COR-L47 (cell line): ENCODE measurements at regions not wholly inside any gene's neighbourhood (a gene's known extent, or its start where the extent isn't known, plus 50 kb on each side); places are given as distances from the start of the nearest gene placed in this dataset.
"Not testable (repeated sequence)": the region's sequence is repeated elsewhere in the genome, so short reads cannot be mapped to it uniquely, and the experiment has no call there.

Experiments
- DNase-seq: peaks from one replicate; lab custom pipeline; 2025; lab: John Stamatoyannopoulos, UW

GRCh38 chr3:17901893-17902292 lies 159.5 kb upstream of the TBC1D5 start:
- no peak for DNase-seq

- DNase-seq, result no peak
These were observed 152.1 kb upstream of the TBC1D5 start for GRCh38 chr3:17894434-17895060.

- DNase-seq, result no peak
These were observed 148.9 kb upstream of the TBC1D5 start for GRCh38 chr3:17891139-17891856.

- DNase-seq, result no peak
These were observed 143.6 kb upstream of the TBC1D5 start for GRCh38 chr3:17885986-17886385.

GRCh38 chr3:17882981-17883380 lies 140.6 kb upstream of the TBC1D5 start:
- no peak for DNase-seq

- DNase-seq, result no peak
These were observed 134.9 kb upstream of the TBC1D5 start for GRCh38 chr3:17877299-17877698.

- no peak for DNase-seq
These were observed 132.2 kb upstream of the TBC1D5 start for GRCh38 chr3:17874636-17875035.

- no peak for DNase-seq
These were observed 130.0 kb upstream of the TBC1D5 start for GRCh38 chr3:17872457-17872856.

GRCh38 chr3:17865631-17866030 lies 123.2 kb upstream of the TBC1D5 start:
- no peak for DNase-seq

GRCh38 chr3:17861476-17861875 lies 119.0 kb upstream of the TBC1D5 start:
- no peak for DNase-seq

GRCh38 chr3:17860840-17861471 lies 118.5 kb upstream of the TBC1D5 start:
- DNase-seq, result not testable (repeated sequence)

GRCh38 chr3:17852217-17852616 lies 109.8 kb upstream of the TBC1D5 start:
- no peak for DNase-seq

GRCh38 chr3:17850448-17850847 lies 108.0 kb upstream of the TBC1D5 start:
- DNase-seq, result no peak

- DNase-seq, result no peak
These were observed 105.7 kb upstream of the TBC1D5 start for GRCh38 chr3:17848102-17848501.

GRCh38 chr3:17847156-17847555 lies 104.7 kb upstream of the TBC1D5 start:
- DNase-seq, result no peak

GRCh38 chr3:17846466-17846865 lies 104.0 kb upstream of the TBC1D5 start:
- DNase-seq, result no peak

GRCh38 chr3:17845026-17845812 lies 102.8 kb upstream of the TBC1D5 start:
- DNase-seq, result no peak

- no peak for DNase-seq
These were observed 101.8 kb upstream of the TBC1D5 start for GRCh38 chr3:17844236-17844635.

GRCh38 chr3:17841190-17841828 lies 98.9 kb upstream of the TBC1D5 start:
- peak; percentile 21 for DNase-seq

GRCh38 chr3:17840651-17841050 lies 98.2 kb upstream of the TBC1D5 start:
- no peak for DNase-seq

- DNase-seq, result no peak
These were observed 97.7 kb upstream of the TBC1D5 start for GRCh38 chr3:17840126-17840525.

GRCh38 chr3:17836919-17837318 lies 94.5 kb upstream of the TBC1D5 start:
- no peak for DNase-seq
